Fibroblast of skin of left biceps (primary cell): ENCODE measurements at regions not wholly inside any gene's neighbourhood (a gene's known extent, or its start where the extent isn't known, plus 50 kb on each side); places are given as distances from the start of the nearest gene placed in this dataset.

Experiments used
- DNase-seq, 2 experiments: peaks; one replicate each; pipeline ENCODE4 v3.0.0-alpha.2; 2013; ENCODE audit warnings: low read depth in 2 of 2

DNA sequence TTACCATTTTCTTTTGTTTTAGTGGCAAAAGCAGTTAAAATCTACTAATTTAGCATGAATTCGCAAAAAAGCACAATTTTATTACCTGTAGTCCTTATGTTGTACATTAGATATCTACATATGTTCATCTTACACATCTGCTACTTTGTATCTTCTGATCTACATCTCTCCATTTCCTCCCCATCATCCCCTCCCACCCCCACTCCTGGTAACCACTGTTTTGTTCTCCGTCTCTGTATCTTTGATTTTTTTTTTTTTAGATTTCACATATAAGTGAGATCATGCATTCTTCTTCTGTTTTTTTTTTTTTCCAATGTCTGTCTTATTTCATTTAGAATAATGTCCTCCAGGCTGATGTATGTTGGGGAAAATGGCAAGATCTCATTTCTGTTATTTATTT lies 922.7 kb downstream of the VRK1 start:
- no peak for DNase-seq

- DNase-seq = no peak
Observed at GRCh38 chr14:97723351-97723750, 926.2 kb downstream of the VRK1 start.

DNA sequence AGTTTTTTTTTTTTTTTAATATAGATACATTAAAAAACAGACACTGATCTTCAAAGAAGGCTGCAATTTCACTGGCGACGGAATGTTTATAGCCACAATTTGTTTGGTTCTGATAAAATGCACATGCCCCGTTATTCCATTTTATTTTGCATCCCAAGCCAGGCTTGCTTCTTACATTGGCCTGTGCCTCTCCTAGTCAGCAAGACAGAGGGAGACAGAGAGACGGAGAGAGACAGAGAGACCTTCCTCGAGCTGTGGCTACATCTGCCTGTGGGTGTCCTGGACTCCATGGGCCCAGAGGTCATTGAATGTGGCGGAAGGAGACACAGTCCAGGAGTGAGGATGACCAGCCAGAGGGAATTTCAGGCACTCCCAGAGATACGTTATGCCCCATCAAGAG lies 926.6 kb downstream of the VRK1 start:
- DNase-seq = no peak

- no peak for DNase-seq
Observed at GRCh38 chr14:97724265-97724731, 927.1 kb downstream of the VRK1 start.

- no peak for DNase-seq
Observed at GRCh38 chr14:97726676-97727075, 929.5 kb downstream of the VRK1 start.

- no peak for DNase-seq
Observed at GRCh38 chr14:97730706-97731105, 933.5 kb downstream of the VRK1 start.

GRCh38 chr14:97731800-97732199 lies 934.6 kb downstream of the VRK1 start:
- DNase-seq = no peak

DNA sequence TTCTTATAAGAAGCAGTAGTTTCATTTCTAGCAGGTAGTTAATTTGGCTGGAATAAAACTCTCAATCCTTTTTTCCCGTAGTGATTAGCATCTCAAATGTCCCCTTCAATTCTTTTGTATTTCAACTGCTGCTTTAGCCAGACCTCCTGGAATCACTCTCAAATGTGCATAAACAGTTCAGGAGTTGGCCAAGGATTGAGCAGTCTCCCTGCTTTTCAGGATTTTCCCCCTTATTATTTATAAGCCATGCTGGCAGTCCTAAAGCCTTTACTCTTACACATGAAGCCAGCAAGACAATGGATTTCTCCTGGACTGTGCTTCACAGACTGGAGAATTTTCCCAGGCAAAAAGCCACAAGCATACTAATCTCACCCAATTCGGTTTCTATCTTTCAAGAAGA lies 950.1 kb downstream of the VRK1 start:
- no peak for DNase-seq

DNA sequence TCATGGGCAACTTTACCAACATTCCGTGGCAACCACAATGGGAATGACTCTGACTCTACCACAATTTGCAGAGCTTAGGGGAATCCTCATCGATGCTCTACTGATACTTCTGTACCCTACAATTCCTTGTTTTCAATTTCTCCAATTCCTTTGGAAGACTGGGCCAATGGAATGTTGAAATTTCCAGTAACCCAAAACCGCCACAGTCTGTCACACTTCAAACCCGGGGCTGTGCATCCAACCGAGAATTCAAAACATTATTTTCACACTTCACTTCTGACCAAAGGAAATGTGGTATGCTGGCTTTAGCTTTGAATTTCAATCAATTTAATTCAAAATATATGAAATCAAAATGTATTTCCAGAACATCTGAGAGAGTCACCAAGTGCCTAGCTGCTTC lies 951.4 kb downstream of the VRK1 start:
- no peak for DNase-seq

DNA sequence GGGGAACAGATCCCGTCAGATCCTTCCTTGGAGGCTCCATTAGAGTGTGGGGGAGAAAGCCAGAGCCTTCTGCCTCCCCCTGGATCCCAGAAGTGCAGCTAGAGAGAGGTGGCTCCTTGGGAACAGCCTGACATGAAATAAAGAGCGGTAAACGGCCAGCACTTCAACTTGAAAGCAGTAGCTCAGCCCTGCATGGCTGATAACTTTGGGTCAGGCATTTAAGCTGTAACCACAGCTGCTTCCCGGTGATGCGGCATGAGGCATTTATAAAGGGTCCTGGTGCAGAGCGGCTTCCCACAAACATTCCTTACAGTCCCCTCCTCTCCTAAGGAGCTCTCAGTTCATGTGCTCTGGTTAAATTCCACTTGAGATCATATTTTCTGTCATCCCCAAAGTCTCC lies 960.3 kb downstream of the VRK1 start:
- DNase-seq = no peak

GRCh38 chr14:97760050-97760449 lies 962.9 kb downstream of the VRK1 start:
- DNase-seq = no peak

DNA sequence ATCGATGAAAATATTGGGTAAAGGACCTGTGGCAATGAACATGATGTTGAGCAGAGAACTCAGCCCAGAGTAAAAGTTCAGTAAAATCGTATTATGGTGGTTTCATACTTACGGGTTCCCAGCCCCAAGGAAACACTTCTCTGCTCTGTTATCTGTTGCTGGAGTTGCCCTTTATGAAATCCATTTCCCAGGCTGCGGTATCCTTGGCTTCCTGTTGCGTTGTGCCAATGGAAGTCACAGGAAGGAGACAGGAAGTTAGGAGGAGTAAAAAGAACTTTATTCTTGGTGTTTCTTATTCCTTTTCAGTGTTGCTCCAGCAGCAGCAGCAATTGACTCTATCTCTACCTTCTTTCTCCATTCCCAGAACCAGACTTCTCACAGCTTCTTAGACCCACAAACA lies 965.2 kb downstream of the VRK1 start:
- DNase-seq = no peak

DNA sequence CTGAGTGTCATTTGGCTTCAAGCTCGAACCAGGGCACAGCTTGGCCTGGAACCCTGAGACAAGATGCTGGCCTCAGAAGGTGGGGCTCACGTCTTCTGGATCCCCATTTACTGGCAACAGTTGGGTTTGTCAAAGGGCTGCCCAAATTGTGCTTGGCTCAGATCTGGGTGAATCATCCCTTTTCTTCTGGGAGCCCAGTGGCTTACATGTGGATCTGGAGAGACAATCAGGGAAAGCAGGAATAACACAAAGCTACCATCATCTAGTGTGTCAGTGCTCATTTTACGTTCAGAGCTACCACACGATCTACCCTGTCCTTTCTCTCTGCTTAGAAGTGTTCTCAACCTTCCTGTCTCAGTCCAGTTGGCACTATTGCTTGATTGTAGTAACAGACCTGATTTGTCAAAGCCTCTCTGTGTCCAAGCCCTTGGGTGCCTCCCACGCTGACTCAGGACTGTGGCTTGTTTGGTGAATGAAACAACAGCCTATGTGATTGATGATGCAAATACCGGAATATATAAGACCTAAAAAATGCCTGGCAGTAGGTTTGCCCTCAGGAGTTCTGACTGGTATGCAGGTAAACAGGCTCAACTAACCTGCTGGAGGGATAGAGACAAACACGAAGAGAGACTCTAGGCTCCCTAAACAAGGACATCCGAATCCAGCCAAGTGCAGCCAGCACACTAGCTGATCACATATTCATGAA lies 974.3 kb downstream of the VRK1 start:
- DNase-seq = no peak

- no peak for DNase-seq
Observed at GRCh38 chr14:97773598-97773997, 976.4 kb downstream of the VRK1 start.

DNA sequence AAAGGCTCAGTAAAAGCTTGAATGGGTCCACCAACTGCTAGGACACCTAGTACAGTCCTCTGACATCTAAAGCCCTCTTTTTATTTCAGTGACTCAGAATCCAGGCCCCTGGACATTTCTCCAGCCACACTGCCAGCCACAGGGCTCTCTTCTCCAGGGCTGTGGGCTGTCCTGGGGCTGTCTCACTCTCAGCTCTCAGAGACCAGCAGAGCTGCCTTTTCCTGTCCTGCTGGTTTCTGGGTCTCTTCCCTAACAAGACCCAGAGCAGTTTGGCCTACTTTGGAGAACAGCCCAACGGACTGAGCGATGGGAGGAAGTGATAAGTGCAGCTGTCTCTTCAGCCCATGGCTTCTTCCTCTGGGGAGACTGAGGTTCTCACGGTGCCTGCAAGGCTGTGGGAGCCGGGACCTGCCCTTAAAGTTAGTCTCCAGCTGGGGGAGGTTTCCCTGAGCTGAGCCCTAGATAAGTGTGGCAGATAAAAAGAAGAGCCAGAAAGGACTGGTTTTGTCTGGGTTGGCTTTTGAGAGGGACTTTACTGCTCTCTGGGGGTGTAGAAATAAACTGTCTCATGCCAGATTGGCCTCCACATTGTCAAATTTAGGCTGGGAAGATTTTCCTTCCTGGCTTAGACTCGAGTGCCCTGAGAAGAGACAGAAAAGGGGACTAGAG lies 979.8 kb downstream of the VRK1 start:
- no peak for DNase-seq

DNA sequence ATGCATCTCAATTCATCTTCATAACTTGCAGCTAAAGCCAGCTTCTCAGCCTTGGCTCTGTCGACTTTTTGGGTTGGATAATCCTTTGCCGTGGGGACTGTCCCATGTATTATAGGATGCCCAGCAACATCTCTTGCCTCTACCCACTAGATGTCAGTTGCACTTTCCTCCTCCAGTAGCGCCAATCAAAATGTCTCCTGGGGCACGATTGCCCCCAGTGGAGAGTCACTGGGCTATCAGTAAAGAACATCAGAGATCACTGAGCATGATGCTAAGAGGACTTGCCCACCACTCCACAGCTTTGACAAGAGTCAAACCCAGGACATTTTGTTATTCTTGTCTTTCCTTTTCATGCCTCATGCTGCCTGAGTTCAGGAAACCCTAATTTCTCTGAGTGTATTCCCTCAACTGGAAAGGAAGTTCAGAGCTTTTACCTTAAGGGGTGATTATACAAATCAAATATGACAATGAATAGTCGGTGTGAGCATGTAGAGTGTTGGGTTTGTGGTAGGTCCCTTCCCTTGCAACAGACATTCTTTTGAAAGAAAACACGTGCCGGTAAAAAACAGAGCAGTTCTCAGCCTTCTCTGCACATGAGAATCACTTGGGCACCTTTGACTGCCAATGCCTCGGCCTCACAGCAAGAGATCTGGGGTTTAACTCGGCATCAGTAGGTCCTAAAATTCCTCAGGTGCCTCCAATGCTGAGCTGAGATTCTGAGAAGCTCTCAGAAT lies 980.6 kb downstream of the VRK1 start:
- DNase-seq = no peak

- no peak for DNase-seq
Observed at GRCh38 chr14:97779140-97779539, 982.0 kb downstream of the VRK1 start.

- no peak for DNase-seq
Observed at GRCh38 chr14:97780804-97781203, 983.6 kb downstream of the VRK1 start.

- no peak for DNase-seq
Observed at GRCh38 chr14:97781961-97782360, 984.8 kb downstream of the VRK1 start.

GRCh38 chr14:97782871-97783414 lies 985.8 kb downstream of the VRK1 start:
- no peak for DNase-seq

- no peak for DNase-seq
Observed at GRCh38 chr14:97785495-97785894, 988.3 kb downstream of the VRK1 start.

DNA sequence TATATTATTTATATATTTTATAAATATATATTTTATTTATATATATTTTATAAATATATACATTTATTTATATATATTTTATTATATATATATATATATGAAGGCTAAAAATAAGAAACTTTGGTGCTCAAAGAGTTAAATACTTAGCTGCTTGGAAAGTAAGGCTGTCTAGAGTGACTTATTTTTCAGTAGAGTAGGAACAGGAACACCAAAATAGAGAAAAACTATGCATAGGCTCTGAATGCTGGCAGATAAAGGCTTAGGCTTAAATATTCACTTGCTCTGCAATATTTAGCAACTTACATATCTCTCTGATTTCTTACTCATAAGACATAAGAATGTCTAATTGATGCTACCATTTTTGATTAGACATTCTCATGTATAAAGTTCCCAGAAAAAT lies 991.2 kb downstream of the VRK1 start:
- DNase-seq = no peak
